GM21367 (cell line): ENCODE measurements at regions not wholly inside any gene's neighbourhood (a gene's known extent, or its start where the extent isn't known, plus 50 kb on each side); places are given as distances from the start of the nearest gene placed in this dataset.

Experiments
- ATAC-seq: cut with Tn5 transposase; IDR thresholded peaks from one replicate; pipeline ENCODE4 v1.9.1; 2021; ENCODE audit not compliant: unreplicated experiment

DNA sequence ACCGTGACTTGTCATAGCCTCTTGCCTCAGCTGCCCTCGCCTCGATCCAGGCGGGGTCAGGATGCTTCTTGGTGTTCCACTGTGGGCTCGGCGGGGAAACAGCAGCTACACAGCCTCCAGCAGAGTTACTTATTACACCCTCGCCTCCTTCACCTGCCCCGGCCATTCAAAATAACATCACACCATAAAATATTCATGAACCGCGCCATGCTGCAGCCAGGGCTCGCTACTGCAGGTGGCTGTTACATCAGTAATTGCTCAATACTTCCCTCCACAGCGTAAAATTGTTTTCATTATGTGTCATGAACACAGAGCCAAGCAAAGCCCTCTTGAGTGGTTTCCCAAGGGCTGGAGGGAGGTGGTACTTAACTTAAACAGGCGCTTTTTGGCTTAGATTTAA lies 241.5 kb upstream of the SP8 start:
- no peak for ATAC-seq

DNA sequence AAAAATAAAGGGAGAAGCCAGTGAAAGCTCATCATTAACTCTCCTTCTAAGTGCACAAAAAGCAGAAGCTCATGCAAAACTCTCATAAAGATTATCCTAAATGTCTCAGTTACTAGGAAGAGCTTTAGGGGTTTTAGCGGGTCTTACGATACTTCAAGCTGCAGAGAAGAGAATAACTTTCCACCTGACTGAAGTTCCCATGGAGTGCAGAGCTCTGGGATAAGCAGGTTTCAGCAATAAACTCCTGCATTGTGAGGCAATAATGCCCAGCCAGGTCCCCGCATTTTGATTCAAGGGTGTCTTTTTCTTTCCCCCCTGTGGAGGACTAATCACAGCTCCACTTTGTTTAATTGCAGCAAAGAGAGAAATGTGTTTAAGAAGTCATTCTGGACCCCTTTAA lies 241.9 kb upstream of the SP8 start:
- ATAC-seq, result no peak

- no peak for ATAC-seq
Observed at GRCh38 chr7:21029006-21029405, 242.3 kb upstream of the SP8 start.

DNA sequence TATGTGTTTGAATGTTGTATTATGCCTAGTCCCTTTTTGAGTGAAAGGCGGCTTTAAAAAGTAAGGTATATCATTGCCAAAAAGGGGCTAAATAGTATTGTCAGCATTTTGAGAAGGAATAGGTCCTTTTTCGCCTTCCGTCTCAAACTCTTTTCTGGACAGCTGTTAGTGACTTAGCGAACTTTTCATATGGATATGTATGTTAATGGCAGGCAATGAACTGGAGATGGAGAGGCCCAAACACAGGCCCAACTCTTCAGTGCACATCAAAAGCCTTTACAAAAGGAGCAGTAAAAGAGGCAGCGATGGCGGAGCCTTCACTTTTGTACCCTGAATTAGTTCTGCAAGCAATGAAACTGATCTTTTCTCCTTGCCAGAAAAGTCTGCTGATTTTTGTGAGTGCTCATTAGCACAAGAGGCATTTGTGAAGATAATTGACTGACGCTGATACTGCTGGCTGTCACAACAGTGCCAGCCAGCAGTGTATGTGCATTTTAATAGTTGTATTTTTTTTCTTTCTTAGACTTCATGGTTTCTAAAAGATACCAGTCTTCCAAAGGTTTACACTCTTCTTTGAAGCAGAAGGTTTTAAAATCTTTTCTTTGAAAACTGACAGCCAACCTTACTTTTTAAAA lies 243.7 kb upstream of the SP8 start:
- ATAC-seq, result no peak

DNA sequence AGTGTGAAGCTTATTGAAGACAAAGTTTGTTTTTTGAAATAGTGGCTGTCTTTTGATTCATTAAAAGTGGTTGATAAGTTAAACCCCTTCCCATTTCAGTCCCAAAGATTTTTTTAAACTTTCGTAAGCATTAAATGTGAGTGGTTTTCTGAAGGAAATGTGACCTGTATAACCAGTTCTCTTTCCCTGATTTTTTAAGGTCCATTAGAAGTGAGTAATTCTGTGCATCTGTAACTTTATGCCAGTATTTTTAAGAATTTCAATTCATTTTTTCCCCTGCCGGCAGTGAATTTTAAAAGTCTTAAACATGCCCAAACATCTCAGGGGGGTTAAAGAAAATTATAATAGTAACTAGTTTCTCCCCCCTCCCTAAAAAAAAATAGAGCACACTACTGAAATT lies 254.6 kb upstream of the SP8 start:
- no peak for ATAC-seq

DNA sequence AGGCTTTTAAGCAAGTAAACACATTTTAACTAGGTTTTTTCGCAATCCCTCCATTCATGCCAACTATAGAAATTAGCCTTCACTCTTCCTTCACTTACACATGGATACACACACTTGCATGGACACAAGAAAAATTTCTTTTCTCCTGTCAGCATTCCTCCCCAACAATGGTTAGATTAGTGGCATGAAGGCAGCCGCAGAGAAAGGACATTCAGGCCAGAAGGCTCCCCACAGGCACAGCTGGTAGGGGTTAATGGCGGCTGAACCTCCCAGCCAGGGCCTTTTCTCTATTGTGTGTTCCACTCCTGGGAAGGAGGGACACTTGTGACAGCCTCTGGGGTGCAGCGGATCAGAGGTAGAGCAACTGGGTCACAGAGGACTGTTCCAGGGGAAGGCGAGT lies 255.0 kb upstream of the SP8 start:
- no peak for ATAC-seq

- no peak for ATAC-seq
Observed at GRCh38 chr7:21044384-21044783, 257.7 kb upstream of the SP8 start.

DNA sequence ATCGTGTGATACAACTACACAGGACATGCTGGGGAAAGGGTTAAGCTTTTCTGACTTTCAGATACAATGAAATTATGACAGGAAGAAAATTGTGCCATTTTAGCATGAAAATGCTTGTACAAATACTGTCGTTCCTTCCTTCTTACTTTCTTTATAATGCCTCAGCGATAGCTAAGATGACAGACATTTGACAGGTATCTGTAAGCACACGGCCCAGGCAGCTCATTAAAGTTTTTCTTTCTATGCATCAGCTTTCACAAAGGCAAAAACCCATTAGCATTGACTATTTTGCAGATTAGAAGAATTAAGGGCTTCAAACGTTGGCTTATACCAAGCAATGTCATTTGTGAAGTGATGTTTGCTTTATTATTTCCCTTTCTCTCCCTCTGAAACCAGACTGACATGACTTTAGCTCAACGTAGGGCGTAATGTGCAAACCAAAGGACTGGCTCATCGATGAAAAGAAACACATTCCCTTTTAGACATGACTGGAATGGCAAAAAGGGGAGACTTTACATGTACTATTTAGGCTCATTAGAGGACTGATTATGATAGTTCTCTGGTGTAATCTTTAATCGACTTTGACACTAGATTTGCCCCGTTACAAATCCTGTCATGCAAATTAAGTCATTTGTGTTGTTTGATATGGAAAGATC lies 258.4 kb upstream of the SP8 start:
- ATAC-seq, result no peak

DNA sequence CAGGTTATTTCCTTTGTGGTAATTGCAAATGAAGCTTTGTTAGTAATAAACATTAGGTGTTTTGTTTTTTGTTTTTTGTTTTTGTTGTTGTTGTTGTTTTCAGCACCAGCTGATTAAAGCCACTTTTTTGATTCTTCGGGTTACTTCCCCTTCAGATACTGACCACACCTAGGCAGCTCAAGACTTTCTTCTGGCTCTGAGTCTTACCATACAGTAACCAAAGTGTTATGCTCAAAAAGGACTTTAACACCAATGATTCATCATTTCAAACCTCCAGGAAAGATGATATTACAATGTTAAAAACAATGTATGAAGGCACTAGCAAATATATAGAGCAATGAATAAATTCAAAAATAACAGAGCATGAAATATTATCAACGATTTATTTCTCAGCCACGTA lies 265.2 kb upstream of the SP8 start:
- no peak for ATAC-seq

- no peak for ATAC-seq
Observed at GRCh38 chr7:21054427-21055112, 267.9 kb upstream of the SP8 start.

DNA sequence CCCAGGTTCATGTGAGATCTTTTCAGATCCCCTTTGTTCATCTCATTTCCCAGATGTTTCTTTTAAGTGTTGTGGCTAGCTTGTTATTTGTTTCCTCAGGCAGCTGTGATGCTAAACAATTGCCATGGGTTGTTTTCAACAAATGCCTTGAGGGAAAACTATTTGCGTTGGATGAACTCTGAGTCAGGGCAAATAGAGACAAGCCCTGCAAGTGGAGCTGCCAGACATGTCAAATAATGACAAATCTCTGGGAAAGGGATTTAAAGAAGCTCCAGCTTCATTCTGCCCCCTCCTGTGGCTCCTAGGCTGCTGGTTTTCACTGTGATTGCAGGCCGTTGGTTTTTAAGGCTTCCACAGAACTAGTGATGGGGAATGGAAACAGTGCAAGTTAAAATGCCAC lies 272.4 kb upstream of the SP8 start:
- ATAC-seq, result no peak

DNA sequence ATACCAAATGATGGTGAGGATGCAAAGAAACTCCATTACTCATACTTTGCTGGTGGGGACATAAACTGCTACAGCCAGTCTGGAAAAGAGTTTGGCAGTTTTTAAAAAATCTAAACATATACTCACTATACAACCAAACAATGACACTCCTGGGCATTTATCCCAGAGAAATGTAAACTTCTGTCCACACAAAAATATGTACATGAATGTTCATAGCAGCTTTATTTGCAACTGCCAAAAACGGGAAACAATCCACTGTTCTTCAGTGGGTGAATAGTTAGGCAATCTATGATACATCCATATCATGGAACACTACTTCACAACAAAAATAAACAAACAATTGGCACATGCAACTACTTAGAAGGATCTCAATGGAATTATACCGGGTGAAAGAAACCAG lies 276.4 kb upstream of the SP8 start:
- no peak for ATAC-seq

DNA sequence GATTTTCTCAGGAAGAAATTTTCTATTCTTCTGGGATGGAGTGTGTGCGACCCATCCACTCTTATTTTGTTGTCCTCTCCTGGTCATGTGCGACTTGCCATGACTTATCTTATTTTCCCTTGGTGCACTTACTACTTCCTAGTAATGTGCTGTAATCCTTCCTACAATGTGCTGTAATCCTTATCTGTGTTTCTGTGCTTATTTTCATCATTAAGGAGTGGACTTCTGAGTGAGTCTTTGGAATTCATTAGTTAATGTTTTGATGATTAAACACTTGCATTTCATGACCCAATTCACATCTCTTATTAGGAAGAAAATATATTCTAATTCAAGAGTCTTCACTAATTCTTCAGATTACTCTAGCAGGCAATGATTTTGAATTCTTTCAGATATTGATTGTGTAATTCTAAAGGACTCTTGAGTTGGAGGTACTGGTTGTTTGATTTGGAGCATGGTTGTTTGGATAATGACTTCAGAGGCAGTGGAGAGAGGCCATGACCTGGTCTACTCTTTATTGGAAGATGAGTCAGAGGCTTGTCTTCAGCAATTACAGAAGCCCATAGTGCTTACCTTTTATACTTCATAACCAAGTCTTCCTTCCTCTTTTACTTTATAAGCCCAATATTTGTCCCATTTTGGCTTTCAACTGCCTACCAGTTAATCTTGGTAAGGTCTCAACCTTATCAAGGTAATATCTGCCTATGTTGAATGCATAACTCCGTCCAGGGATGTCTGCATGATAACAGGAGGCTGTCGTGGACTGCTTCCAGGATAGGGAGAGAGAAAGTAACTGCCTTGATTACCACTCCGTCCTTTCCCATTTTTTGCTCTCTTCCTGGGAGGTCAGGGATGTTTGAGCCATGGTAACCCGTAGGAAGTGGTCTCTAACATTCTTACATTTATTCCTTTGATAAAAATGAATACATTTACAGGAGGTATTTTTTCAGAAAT lies 278.3 kb upstream of the SP8 start:
- no peak for ATAC-seq

- ATAC-seq, result no peak
Observed at GRCh38 chr7:21066221-21066620, 279.5 kb upstream of the SP8 start.

DNA sequence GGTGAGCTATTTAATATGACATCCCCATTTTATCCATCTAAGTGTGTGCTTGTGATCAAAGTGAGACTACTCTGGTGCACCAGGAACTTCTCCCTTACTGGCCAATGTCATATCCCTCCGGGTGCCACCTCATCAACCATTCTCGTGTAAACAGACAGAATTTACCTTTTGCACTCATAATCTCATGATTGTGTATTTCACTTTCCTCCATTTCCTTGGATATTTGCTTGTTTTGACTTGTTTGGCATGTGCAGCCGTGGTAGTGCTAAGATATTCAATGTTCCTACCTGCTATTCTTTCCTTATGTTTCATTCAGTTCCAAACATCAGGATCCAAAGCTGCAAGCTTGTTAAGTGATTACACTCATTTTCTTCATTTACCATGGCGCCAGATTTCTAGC lies 280.5 kb upstream of the SP8 start:
- ATAC-seq, result no peak

DNA sequence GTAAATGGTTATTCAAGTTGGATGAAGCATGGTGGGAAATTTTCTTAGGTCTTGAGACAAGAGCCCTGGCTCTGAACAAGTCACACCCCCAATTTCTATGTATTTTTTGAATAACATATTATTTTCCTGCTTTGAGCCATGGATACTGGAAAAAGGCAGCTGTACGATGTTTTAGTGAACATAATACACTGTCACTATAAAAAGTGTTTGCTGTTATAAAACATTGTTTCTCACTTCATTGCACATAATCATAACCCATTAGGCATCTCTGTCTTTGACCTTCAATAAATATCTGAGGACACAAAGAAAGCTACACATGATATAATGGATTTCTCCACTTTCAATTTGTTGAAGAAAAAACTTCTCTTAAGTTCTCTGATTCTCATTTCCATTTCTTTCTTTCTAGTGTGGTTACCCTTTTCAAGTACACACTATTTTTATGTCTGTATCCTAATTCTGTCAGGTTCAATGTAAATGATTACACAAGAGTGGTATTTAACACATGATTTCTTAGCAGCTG lies 283.9 kb upstream of the SP8 start:
- no peak for ATAC-seq

GRCh38 chr7:21071561-21072501 lies 285.1 kb upstream of the SP8 start:
- ATAC-seq, result no peak

DNA sequence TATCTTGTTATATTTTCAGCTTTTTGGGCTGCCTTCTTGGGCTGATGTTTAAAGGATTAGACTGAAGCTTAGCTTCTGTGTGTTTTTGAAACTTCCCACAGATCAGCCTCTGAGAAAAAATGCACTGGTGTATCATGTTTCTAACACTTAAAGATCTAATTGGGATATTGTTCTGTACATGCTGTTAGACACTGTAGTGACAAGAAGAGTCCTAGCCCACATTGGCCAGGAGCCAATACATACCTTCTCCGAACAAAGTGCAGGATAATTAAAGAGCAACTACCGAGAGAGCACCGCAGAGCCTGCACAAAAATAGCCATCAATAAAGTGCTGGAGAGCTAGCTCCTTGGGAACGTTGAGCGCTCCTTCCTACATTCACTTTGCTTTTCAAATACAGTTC lies 289.4 kb upstream of the SP8 start:
- ATAC-seq, result no peak

DNA sequence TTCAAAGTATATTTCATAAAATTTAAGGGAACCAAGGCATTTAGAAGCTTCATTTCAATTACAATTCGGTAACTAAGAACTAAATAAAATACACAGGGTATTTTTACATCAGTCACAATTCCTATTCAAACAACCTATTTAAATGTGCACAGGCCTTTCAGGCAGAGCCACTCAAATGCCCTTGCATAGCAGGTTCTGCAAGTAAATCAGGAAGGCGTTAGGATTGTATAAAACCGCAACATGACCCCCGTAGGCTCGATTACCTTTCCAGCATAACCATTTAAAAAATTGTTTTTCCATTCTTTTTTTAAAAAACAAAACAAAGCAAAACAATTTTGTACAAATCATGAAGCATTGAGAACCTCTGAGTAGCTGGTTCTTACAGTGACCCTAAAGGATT lies 289.9 kb upstream of the SP8 start:
- ATAC-seq, result no peak

- no peak for ATAC-seq
Observed at GRCh38 chr7:21077602-21078001, 290.9 kb upstream of the SP8 start.
